ENCODE measurements at regions not wholly inside any gene's neighbourhood (a gene's known extent, or its start where the extent isn't known, plus 50 kb on each side); places are given as distances from the start of the nearest gene placed in this dataset.
"Not testable (repeated sequence)": the region's sequence is repeated elsewhere in the genome, so short reads cannot be mapped to it uniquely, and the experiment has no call there.

- H3K9me3 ChIP-seq (ENCODE audit: low read length); H3K27ac ChIP-seq (ENCODE audit: low read length); H3K36me3 ChIP-seq (ENCODE audit: insufficient read depth, low read length); H3K79me2 ChIP-seq (replicated peaks; ENCODE audit: insufficient read depth, low read length); H2AFZ ChIP-seq (ENCODE audit: low read depth, low read length); H3F3A ChIP-seq (ENCODE audit: insufficient read depth, low read length, poor library complexity, severe bottlenecking); H3K4me3 ChIP-seq (ENCODE audit: low read length); H3K9ac ChIP-seq (ENCODE audit: low read length); H3K4me2 ChIP-seq (ENCODE audit: low read length); H3K9me2 ChIP-seq (ENCODE audit: insufficient read depth, low read length); H3K27me3 ChIP-seq (ENCODE audit: insufficient read depth, low read depth, low read length); H4K20me1 ChIP-seq (ENCODE audit: insufficient read depth): not testable (repeated sequence)
Measured at GRCh38 chrY:7484455-7485285, 573.1 kb upstream of the AMELY start.

- no peaks in the 10 kb centered on the region for H3K9me3 ChIP-seq (ENCODE audit: low read length)
- no peaks in the 10 kb centered on the region for H3K9me2 ChIP-seq (ENCODE audit: insufficient read depth, low read length)
- H3F3A ChIP-seq (ENCODE audit: insufficient read depth, low read length, poor library complexity, severe bottlenecking): no peaks in the 10 kb centered on the region
- no peak for TF ChIP-seq CTCF (IDR thresholded peaks at IDR 0.05; ENCODE audit: poor library complexity, severe bottlenecking)
- TF ChIP-seq EZH2 (IDR thresholded peaks at IDR 0.05; ENCODE audit: borderline replicate concordance, insufficient read depth, low read length, poor library complexity, severe bottlenecking): no peak
- TF ChIP-seq POLR2AphosphoS5 (IDR thresholded peaks at IDR 0.05): no peak
- no peak for TF ChIP-seq MXI1 (conservative IDR thresholded peaks at IDR 0.05; ENCODE audit: poor library complexity, severe bottlenecking)
- TF ChIP-seq SMC3 (conservative IDR thresholded peaks at IDR 0.05; ENCODE audit: poor library complexity): no peak
- TF ChIP-seq REST (IDR thresholded peaks at IDR 0.05; ENCODE audit: borderline replicate concordance): no peak
- TF ChIP-seq TAF1 (IDR thresholded peaks at IDR 0.05; ENCODE audit: low read depth): no peak
- no peak overlapping the region for H3K4me3 ChIP-seq (ENCODE audit: low read length)
- no peak overlapping the region for H3K9ac ChIP-seq (ENCODE audit: low read length)
- H2AFZ ChIP-seq (ENCODE audit: low read depth, low read length): no peak overlapping the region
- H3K27me3 ChIP-seq (ENCODE audit: insufficient read depth, low read depth, low read length): no peaks in the 10 kb centered on the region
- no peaks in the 10 kb centered on the region for H3K36me3 ChIP-seq (ENCODE audit: insufficient read depth, low read length)
- H3K27ac ChIP-seq (ENCODE audit: low read length): no peak overlapping the region
- H3K79me2 ChIP-seq (replicated peaks; ENCODE audit: insufficient read depth, low read length): no peaks in the 10 kb centered on the region
- no peaks in the 10 kb centered on the region for H4K20me1 ChIP-seq (ENCODE audit: insufficient read depth)
- H3K4me2 ChIP-seq (ENCODE audit: low read length): no peak overlapping the region
Measured at GRCh38 chrY:7471976-7472375, 560.4 kb upstream of the AMELY start.

- Histone ChIP-seq H3K36me3 (ENCODE audit: insufficient read depth, low read length) (no peaks in the 10 kb centered on the region), H3K9ac (ENCODE audit: low read length) (no peak overlapping the region), H4K20me1 (ENCODE audit: insufficient read depth) (no peaks in the 10 kb centered on the region), H3K79me2 (replicated peaks; ENCODE audit: insufficient read depth, low read length) (no peaks in the 10 kb centered on the region), H3K9me3 (ENCODE audit: low read length) (no peaks in the 10 kb centered on the region), H3K27me3 (ENCODE audit: insufficient read depth, low read depth, low read length) (no peaks in the 10 kb centered on the region), H3K4me2 (ENCODE audit: low read length) (no peak overlapping the region), H2AFZ (ENCODE audit: low read depth, low read length) (no peak overlapping the region), H3K4me3 (ENCODE audit: low read length) (no peak overlapping the region), H3F3A (ENCODE audit: insufficient read depth, low read length, poor library complexity, severe bottlenecking) (no peaks in the 10 kb centered on the region), H3K9me2 (ENCODE audit: insufficient read depth, low read length) (no peaks in the 10 kb centered on the region), H3K27ac (ENCODE audit: low read length) (no peak overlapping the region)
- TF ChIP-seq EP300 (conservative IDR thresholded peaks at IDR 0.05; ENCODE audit: poor library complexity, severe bottlenecking) (no peak), POLR2AphosphoS5 (IDR thresholded peaks at IDR 0.05) (no peak), SMC3 (conservative IDR thresholded peaks at IDR 0.05; ENCODE audit: poor library complexity) (no peak), EZH2 (IDR thresholded peaks at IDR 0.05; ENCODE audit: borderline replicate concordance, insufficient read depth, low read length, poor library complexity, severe bottlenecking) (no peak), RAD21 (conservative IDR thresholded peaks at IDR 0.05) (no peak), TAF1 (IDR thresholded peaks at IDR 0.05; ENCODE audit: low read depth) (no peak)
Measured at GRCh38 chrY:7470037-7470436, 558.5 kb upstream of the AMELY start.
